H4 (cell line): ENCODE measurements at regions not wholly inside any gene's neighbourhood (a gene's known extent, or its start where the extent isn't known, plus 50 kb on each side); places are given as distances from the start of the nearest gene placed in this dataset.

Source experiments
- DNase-seq: peaks from one replicate; pipeline ENCODE4 v3.0.0-alpha.2; 2015; ENCODE audit warnings: low spot score

- no peak for DNase-seq
These were observed 371.8 kb upstream of the POU3F1 start for GRCh38 chr1:38418195-38419030.

GRCh38 chr1:38403667-38404066 lies 357.1 kb upstream of the POU3F1 start:
- no peak for DNase-seq

GRCh38 chr1:38402230-38402815 lies 355.7 kb upstream of the POU3F1 start:
- DNase-seq: no peak

GRCh38 chr1:38396606-38397005 lies 350.0 kb upstream of the POU3F1 start:
- no peak for DNase-seq

GRCh38 chr1:38394303-38394702 lies 347.7 kb upstream of the POU3F1 start:
- DNase-seq: no peak

- DNase-seq: no peak
These were observed 346.3 kb upstream of the POU3F1 start for GRCh38 chr1:38392861-38393260.

- DNase-seq: no peak
These were observed 334.7 kb upstream of the POU3F1 start for GRCh38 chr1:38381256-38381655.

GRCh38 chr1:38376577-38376976 lies 330.0 kb upstream of the POU3F1 start:
- no peak for DNase-seq

- DNase-seq: no peak
These were observed 328.4 kb upstream of the POU3F1 start for GRCh38 chr1:38375035-38375434.

GRCh38 chr1:38371505-38371844 lies 324.9 kb upstream of the POU3F1 start:
- no peak for DNase-seq

GRCh38 chr1:38370716-38371504 lies 324.3 kb upstream of the POU3F1 start:
- DNase-seq: no peak

GRCh38 chr1:38365242-38365641 lies 318.6 kb upstream of the POU3F1 start:
- DNase-seq: no peak

- no peak for DNase-seq
These were observed 315.0 kb upstream of the POU3F1 start for GRCh38 chr1:38361566-38361965.

- no peak for DNase-seq
These were observed 314.2 kb upstream of the POU3F1 start for GRCh38 chr1:38360807-38361206.

- DNase-seq: no peak
These were observed 307.4 kb upstream of the POU3F1 start for GRCh38 chr1:38353956-38354355.

GRCh38 chr1:38352869-38353268 lies 306.3 kb upstream of the POU3F1 start:
- no peak for DNase-seq

GRCh38 chr1:38347446-38348175 lies 301.0 kb upstream of the POU3F1 start:
- no peak for DNase-seq

- no peak for DNase-seq
These were observed 298.1 kb upstream of the POU3F1 start for GRCh38 chr1:38344716-38345115.

- DNase-seq: no peak
These were observed 295.1 kb upstream of the POU3F1 start for GRCh38 chr1:38341694-38342093.

- no peak for DNase-seq
These were observed 293.8 kb upstream of the POU3F1 start for GRCh38 chr1:38340409-38340808.

GRCh38 chr1:38337711-38338110 lies 291.1 kb upstream of the POU3F1 start:
- DNase-seq: no peak

- DNase-seq: no peak
These were observed 290.4 kb upstream of the POU3F1 start for GRCh38 chr1:38336961-38337360.
